Osteoblast (primary cell): ENCODE measurements at regions not wholly inside any gene's neighbourhood (a gene's known extent, or its start where the extent isn't known, plus 50 kb on each side); places are given as distances from the start of the nearest gene placed in this dataset.

Experiments
- DNase-seq: peaks from one replicate; pipeline ENCODE4 v3.0.0; 2011; ENCODE audit warnings: low spot score, mixed read lengths; ENCODE audit not compliant: insufficient read length; ENCODE audit errors: missing footprints
- H2AFZ ChIP-seq: 2 replicates; pipeline ENCODE4 v1.6.0; 2011; ENCODE audit warnings: mild to moderate bottlenecking, low read length
- H3K27ac ChIP-seq: 2 replicates; pipeline ENCODE4 v1.5.1; 2011; ENCODE audit warnings: mild to moderate bottlenecking, low read depth, low read length, moderate library complexity
- H3K27me3 ChIP-seq: 2 replicates; pipeline ENCODE4 v1.6.0; 2012; ENCODE audit warnings: mild to moderate bottlenecking, control low read depth, inconsistent platforms, low read length, moderate library complexity; ENCODE audit not compliant: insufficient read depth
- H3K36me3 ChIP-seq: 2 replicates; pipeline ENCODE4 v1.5.1; 2011; ENCODE audit warnings: mild to moderate bottlenecking, low read length, control low read depth, moderate library complexity; ENCODE audit not compliant: insufficient read depth
- H3K4me1 ChIP-seq: 2 replicates; pipeline ENCODE4 v1.5.1; 2011; ENCODE audit warnings: mild to moderate bottlenecking, low read length, control low read depth, moderate library complexity; ENCODE audit not compliant: insufficient read depth
- H3K4me2 ChIP-seq: 2 replicates; pipeline ENCODE4 v1.6.0; 2011; ENCODE audit warnings: mild to moderate bottlenecking, low read length; ENCODE audit not compliant: insufficient read depth
- H3K4me3 ChIP-seq: fragments of 200-600 bp; sonication (generic); 3 replicates; pipeline ENCODE4 v1.5.1; 2012; ENCODE audit warnings: mild to moderate bottlenecking, low read length, inconsistent platforms; ENCODE audit not compliant: insufficient read depth
- H3K79me2 ChIP-seq: 2 replicates; pipeline ENCODE4 v1.6.0; 2012; ENCODE audit warnings: mild to moderate bottlenecking, low read length, control low read depth, inconsistent platforms; ENCODE audit not compliant: insufficient read depth
- H3K9me3 ChIP-seq: 2 replicates; pipeline ENCODE4 v1.5.1; 2011; ENCODE audit warnings: low read depth, low read length, control low read depth
- H4K20me1 ChIP-seq: 2 replicates; pipeline ENCODE4 v1.6.0; 2012; ENCODE audit warnings: mild to moderate bottlenecking, low read length, control low read depth; ENCODE audit not compliant: insufficient read depth
- TF ChIP-seq, protein P1 (sequence below): IDR thresholded peaks from 2 replicates; pipeline ENCODE4 v1.5.1; 2011; ENCODE audit warnings: mild to moderate bottlenecking, low read depth, low read length, moderate library complexity; ENCODE audit errors: extremely low read depth

DNA sequence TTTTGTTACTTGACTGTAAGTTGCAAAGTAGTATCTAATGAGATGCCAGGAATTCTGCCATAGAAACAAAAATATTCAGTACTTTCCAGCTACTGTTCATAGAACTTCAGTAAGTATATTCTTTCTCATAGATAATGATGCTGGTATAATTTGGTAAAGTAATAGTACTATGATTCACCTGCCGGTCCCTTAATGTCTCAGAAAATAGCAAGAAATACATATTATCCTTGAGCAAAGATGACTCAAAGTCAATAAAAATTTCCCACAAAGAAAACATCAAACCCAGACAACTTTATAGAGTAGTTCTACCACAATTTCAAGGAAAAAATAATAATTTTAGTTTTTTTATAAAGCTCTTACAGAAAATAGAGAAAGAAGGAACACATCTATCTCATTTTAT lies 105.4 kb downstream of the EPDR1 start:
- Histone ChIP-seq H4K20me1 (no peaks in the 10 kb centered on the region), H3K27me3 (no peaks in the 10 kb centered on the region), H3K4me3 (no peak overlapping the region), H3K36me3 (no peaks in the 10 kb centered on the region), H3K27ac (no peak overlapping the region), H3K4me1 (no peaks in the 10 kb centered on the region), H2AFZ (no peak overlapping the region), H3K4me2 (no peak overlapping the region), H3K9me3 (no peaks in the 10 kb centered on the region), H3K79me2 (no peaks in the 10 kb centered on the region)
- TF ChIP-seq, protein P1, sequence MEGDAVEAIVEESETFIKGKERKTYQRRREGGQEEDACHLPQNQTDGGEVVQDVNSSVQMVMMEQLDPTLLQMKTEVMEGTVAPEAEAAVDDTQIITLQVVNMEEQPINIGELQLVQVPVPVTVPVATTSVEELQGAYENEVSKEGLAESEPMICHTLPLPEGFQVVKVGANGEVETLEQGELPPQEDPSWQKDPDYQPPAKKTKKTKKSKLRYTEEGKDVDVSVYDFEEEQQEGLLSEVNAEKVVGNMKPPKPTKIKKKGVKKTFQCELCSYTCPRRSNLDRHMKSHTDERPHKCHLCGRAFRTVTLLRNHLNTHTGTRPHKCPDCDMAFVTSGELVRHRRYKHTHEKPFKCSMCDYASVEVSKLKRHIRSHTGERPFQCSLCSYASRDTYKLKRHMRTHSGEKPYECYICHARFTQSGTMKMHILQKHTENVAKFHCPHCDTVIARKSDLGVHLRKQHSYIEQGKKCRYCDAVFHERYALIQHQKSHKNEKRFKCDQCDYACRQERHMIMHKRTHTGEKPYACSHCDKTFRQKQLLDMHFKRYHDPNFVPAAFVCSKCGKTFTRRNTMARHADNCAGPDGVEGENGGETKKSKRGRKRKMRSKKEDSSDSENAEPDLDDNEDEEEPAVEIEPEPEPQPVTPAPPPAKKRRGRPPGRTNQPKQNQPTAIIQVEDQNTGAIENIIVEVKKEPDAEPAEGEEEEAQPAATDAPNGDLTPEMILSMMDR: no peak
- no peak for DNase-seq

DNA sequence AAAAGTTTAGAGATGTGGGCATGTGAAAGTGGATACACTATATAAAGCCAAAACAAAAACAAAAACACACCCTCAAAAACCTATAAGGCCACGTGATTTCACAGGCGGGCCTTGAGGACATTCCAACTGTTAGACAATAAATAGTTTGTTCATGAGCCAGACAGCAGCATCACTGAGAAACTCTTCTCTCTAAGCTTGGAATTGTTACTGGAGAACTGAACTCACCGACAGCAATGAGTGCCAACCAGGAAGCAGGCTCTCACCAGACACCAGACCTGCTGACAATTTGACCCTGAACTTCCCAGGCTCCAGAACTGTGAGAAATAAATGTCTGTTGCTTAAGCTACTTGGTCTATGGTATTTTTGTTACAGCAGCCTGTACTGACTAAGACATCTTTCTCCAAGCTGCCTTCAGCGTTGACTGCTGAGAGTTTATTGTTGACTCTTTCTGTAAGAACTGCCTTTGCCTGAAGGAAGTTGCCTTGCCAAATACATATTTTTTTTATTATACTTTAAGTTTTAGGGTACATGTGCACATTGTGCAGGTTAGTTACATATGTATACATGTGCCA lies 107.5 kb downstream of the EPDR1 start:
- Histone ChIP-seq H3K27me3 (no peaks in the 10 kb centered on the region), H3K9me3 (no peaks in the 10 kb centered on the region), H3K4me2 (no peak overlapping the region), H3K4me1 (no peaks in the 10 kb centered on the region), H4K20me1 (no peaks in the 10 kb centered on the region), H3K79me2 (no peaks in the 10 kb centered on the region), H3K27ac (no peak overlapping the region), H2AFZ (no peak overlapping the region), H3K36me3 (no peaks in the 10 kb centered on the region), H3K4me3 (no peak overlapping the region)
- TF ChIP-seq, protein P1: no peak
- DNase-seq: no peak

DNA sequence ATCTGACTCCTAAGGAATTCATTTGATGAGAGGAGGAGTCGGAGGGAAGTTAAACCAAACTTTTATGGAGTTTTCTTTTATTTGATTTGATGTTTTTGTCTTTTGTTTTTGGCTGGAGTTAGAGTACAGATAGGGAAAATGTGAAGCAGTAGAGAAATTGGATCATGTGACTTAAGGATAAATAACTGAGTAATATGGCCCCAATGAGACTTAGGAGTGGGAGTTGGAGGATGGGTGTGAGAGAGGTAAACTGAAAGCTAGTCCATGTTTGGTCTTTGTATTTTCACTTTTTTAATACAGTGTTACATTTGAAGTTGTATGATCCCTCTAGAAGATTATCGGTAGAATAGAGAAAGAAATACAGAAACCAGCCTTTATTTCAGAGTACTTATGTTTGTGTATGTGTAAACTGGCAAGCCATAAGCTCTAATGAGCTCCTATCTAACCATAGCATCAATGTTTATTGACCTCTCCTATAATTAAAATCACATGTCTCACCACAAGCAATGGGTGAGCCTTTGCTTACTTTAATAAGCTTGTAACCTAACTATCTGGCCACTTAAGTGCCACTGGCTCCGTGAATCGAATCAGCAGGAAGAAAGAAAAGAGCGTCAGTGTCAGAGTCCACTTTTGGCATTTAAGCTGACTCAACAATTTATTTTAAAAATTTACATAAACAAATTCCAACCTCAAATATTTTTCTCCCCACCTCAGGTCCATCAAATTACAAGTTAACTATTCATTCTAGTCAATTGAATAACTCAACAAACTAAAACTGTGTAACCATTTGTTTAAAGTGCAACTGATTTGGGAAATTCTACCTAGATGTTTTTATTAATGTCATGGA lies 113.8 kb downstream of the EPDR1 start:
- TF ChIP-seq, protein P1: no peak
- H3K27me3 ChIP-seq: no peaks in the 10 kb centered on the region
- no peaks in the 10 kb centered on the region for H3K36me3 ChIP-seq
- no peak overlapping the region for H3K27ac ChIP-seq
- no peak for DNase-seq
- H2AFZ ChIP-seq: no peak overlapping the region
- H4K20me1 ChIP-seq: no peaks in the 10 kb centered on the region
- H3K9me3 ChIP-seq: no peaks in the 10 kb centered on the region
- H3K4me2 ChIP-seq: no peak overlapping the region
- H3K4me3 ChIP-seq: no peak overlapping the region
- H3K4me1 ChIP-seq: no peaks in the 10 kb centered on the region
- no peaks in the 10 kb centered on the region for H3K79me2 ChIP-seq

- Histone ChIP-seq H3K27ac (no peak overlapping the region), H3K27me3 (no peaks in the 10 kb centered on the region), H4K20me1 (no peaks in the 10 kb centered on the region), H2AFZ (no peak overlapping the region), H3K79me2 (no peaks in the 10 kb centered on the region), H3K36me3 (no peaks in the 10 kb centered on the region), H3K4me3 (no peak overlapping the region), H3K4me1 (no peaks in the 10 kb centered on the region), H3K9me3 (no peaks in the 10 kb centered on the region), H3K4me2 (no peak overlapping the region)
- no peak for DNase-seq
- TF ChIP-seq, protein P1: no peak
These were observed 120.4 kb downstream of the EPDR1 start for GRCh38 chr7:38040831-38041230.
